Hepatocyte (in vitro differentiated cells): ENCODE measurements at regions not wholly inside any gene's neighbourhood (a gene's known extent, or its start where the extent isn't known, plus 50 kb on each side); places are given as distances from the start of the nearest gene placed in this dataset.

Experiments
- EZH2 ChIP-seq: fragments of 200-600 bp; sonication (generic); IDR thresholded peaks from 2 replicates; pipeline ENCODE4 v1.6.1; 2016; ENCODE audit warnings: antibody characterized with exemption, mild to moderate bottlenecking, borderline replicate concordance
- TF ChIP-seq, protein P1 (sequence below): fragments of 200-600 bp; sonication (generic); IDR thresholded peaks from 2 replicates; pipeline ENCODE4 v1.5.1; 2016; ENCODE audit warnings: antibody characterized with exemption, mild to moderate bottlenecking; ENCODE audit not compliant: poor library complexity

DNA sequence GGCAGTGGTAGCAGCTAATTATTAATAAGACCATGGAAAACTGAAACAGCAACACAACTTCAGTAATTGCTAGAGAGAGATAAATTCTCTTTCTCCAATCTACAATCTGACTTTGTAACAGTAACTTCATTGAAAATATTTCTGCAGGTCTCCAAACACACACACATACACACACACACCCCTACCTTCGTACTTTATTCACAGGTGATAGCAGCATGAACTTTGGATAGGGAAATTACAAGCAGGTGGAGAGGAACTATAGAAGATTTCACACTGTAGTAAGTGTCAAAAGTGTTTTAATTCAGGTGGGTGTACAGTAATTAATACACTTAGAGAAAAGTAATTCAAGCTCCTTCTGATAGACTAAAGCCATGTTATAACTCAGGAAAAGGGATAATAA lies 587.5 kb downstream of the TUSC7 start:
- TF ChIP-seq, protein P1, sequence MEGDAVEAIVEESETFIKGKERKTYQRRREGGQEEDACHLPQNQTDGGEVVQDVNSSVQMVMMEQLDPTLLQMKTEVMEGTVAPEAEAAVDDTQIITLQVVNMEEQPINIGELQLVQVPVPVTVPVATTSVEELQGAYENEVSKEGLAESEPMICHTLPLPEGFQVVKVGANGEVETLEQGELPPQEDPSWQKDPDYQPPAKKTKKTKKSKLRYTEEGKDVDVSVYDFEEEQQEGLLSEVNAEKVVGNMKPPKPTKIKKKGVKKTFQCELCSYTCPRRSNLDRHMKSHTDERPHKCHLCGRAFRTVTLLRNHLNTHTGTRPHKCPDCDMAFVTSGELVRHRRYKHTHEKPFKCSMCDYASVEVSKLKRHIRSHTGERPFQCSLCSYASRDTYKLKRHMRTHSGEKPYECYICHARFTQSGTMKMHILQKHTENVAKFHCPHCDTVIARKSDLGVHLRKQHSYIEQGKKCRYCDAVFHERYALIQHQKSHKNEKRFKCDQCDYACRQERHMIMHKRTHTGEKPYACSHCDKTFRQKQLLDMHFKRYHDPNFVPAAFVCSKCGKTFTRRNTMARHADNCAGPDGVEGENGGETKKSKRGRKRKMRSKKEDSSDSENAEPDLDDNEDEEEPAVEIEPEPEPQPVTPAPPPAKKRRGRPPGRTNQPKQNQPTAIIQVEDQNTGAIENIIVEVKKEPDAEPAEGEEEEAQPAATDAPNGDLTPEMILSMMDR = no peak
- TF ChIP-seq EZH2 = no peak
